H1 (cell line): ENCODE measurements at regions not wholly inside any gene's neighbourhood (a gene's known extent, or its start where the extent isn't known, plus 50 kb on each side); places are given as distances from the start of the nearest gene placed in this dataset.

Source experiments
- CTCF ChIA-PET: fragments of 300-600 bp; sonication (Branson Sonifier 250); formaldehyde crosslinking; loops from one replicate; lab custom pipeline; 2021; ENCODE audit not compliant: partially characterized antibody; lab: Charles Lee
- POLR2A ChIA-PET: fragments of 300-600 bp; sonication (Branson Sonifier 250); formaldehyde crosslinking; loops from one replicate; lab custom pipeline; 2021; ENCODE audit warnings: inconsistent platforms; ENCODE audit not compliant: partially characterized antibody; lab: Charles Lee
- DNase-seq, 2 experiments: peaks; one replicate each; pipeline versions ENCODE4 v3.0.0 to v3.0.0-alpha.2; 2010 to 2022; ENCODE audit warnings: low spot score in 2 of 2, low read depth in 1 of 2, mixed read lengths in 1 of 2
- FAIRE-seq: peaks from 2 replicates; lab custom pipeline; 2011; peaks lifted over from hg19 to GRCh38; lab: Jason Lieb, UNC
- H2AFZ ChIP-seq: 2 replicates; pipeline ENCODE4 v1.8.1; 2012; ENCODE audit warnings: low read length, inconsistent platforms
- H2AK5ac ChIP-seq: 2 replicates; pipeline ENCODE4 v1.6.1; 2013; ENCODE audit warnings: low read depth, low read length
- H2BK120ac ChIP-seq: replicated peaks from 2 replicates; pipeline ENCODE3; 2013; ENCODE audit warnings: low read depth, low read length, inconsistent platforms
- H2BK12ac ChIP-seq: 2 replicates; pipeline ENCODE4 v1.6.1; 2013; ENCODE audit warnings: low read depth, low read length
- H2BK15ac ChIP-seq: 2 replicates; pipeline ENCODE4 v1.6.1; 2013; ENCODE audit warnings: low read length
- H2BK20ac ChIP-seq: 2 replicates; pipeline ENCODE4 v1.6.1; 2013; ENCODE audit warnings: low read length
- H2BK5ac ChIP-seq: 2 replicates; pipeline ENCODE4 v1.6.1; 2013; ENCODE audit warnings: low read depth, low read length
- H3K14ac ChIP-seq: 2 replicates; pipeline ENCODE4 v1.6.1; 2013; ENCODE audit warnings: inconsistent platforms; ENCODE audit not compliant: insufficient read length
- H3K18ac ChIP-seq: 2 replicates; pipeline ENCODE4 v1.6.1; 2013; ENCODE audit warnings: low read length; ENCODE audit errors: extremely low read depth
- H3K23ac ChIP-seq: 2 replicates; pipeline ENCODE4 v1.6.1; 2013; ENCODE audit warnings: inconsistent platforms; ENCODE audit not compliant: insufficient read length
- H3K23me2 ChIP-seq: 2 replicates; pipeline ENCODE4 v1.6.1; 2013; ENCODE audit warnings: low read depth, low read length
- H3K27ac ChIP-seq: 2 replicates; pipeline ENCODE4 v1.6.1; 2011; ENCODE audit warnings: low read depth, low read length, inconsistent platforms
- H3K27me3 ChIP-seq, 4 experiments: replicated peaks in 1 of 4; 1 replicate in 1 of 4; 2 replicates in 3 of 4; pipeline versions ENCODE4 v1.6.1 to v1.8.1; 2011 to 2013; ENCODE audit warnings: low read length in 3 of 4, mild to moderate bottlenecking in 3 of 4, inconsistent platforms in 2 of 4, mixed read lengths in 2 of 4, moderate library complexity in 1 of 4; ENCODE audit not compliant: control insufficient read depth in 3 of 4, insufficient read depth in 3 of 4; ENCODE audit errors: extremely low read depth in 1 of 4
- H3K36me3 ChIP-seq, 4 experiments: 2 replicates each; pipeline versions ENCODE4 v1.6.1 to v1.8.1; 2011 to 2013; ENCODE audit warnings: mild to moderate bottlenecking in 4 of 4, low read length in 3 of 4, moderate library complexity in 2 of 4, control low read depth in 1 of 4, inconsistent platforms in 1 of 4; ENCODE audit not compliant: insufficient read depth in 4 of 4, control insufficient read depth in 2 of 4
- H3K4ac ChIP-seq: replicated peaks from 2 replicates; pipeline ENCODE3; 2013; ENCODE audit warnings: low read length, low read depth, mixed read lengths, inconsistent platforms; ENCODE audit not compliant: insufficient read length
- H3K4me1 ChIP-seq, 4 experiments: replicated peaks in 1 of 4; 1 replicate in 1 of 4; 2 replicates in 3 of 4; pipeline versions ENCODE4 v1.6.1 to v1.8.1; 2011 to 2013; ENCODE audit warnings: low read length in 3 of 4, inconsistent platforms in 2 of 4, mixed read lengths in 1 of 4; ENCODE audit not compliant: insufficient read depth in 4 of 4, control insufficient read depth in 3 of 4
- H3K4me2 ChIP-seq, 2 experiments: 2 replicates each; pipeline versions ENCODE4 v1.6.1 to v1.8.1; 2011 to 2013; ENCODE audit warnings: low read depth in 2 of 2, low read length in 2 of 2, control low read depth in 1 of 2, inconsistent platforms in 1 of 2, mild to moderate bottlenecking in 1 of 2; ENCODE audit not compliant: insufficient read depth in 1 of 2
- H3K4me3 ChIP-seq, 4 experiments: fragments of 200-600, 300-600 bp in 1 of 4; sonication (generic), shearing (Covaris generic), sonication (Bioruptor Twin) in 1 of 4; 2 replicates each; pipeline versions ENCODE4 v1.5.1 to v1.8.1; 2011 to 2016; ENCODE audit warnings: low read length in 4 of 4, low read depth in 3 of 4, control low read depth in 2 of 4, inconsistent platforms in 2 of 4, mild to moderate bottlenecking in 2 of 4, mixed read lengths in 1 of 4, moderate library complexity in 1 of 4; ENCODE audit not compliant: insufficient read depth in 2 of 4; ENCODE audit errors: extremely low read depth in 1 of 4
- H3K56ac ChIP-seq: replicated peaks from 2 replicates; pipeline ENCODE3; 2013; ENCODE audit warnings: low read depth, mild to moderate bottlenecking, mixed read lengths, low read length, inconsistent platforms; ENCODE audit not compliant: insufficient read length
- H3K79me1 ChIP-seq: 2 replicates; pipeline ENCODE4 v1.6.1; 2013; ENCODE audit warnings: low read depth, low read length, control low read depth
- H3K79me2 ChIP-seq, 2 experiments: 2 replicates each; pipeline versions ENCODE4 v1.6.1 to v1.8.1; 2012 to 2013; ENCODE audit warnings: low read length in 2 of 2, mild to moderate bottlenecking in 2 of 2, inconsistent platforms in 1 of 2; ENCODE audit not compliant: insufficient read depth in 2 of 2, control insufficient read depth in 1 of 2
- H3K9ac ChIP-seq, 4 experiments: replicated peaks in 1 of 4; 1 replicate in 1 of 4; 2 replicates in 3 of 4; pipeline versions ENCODE4 v1.6.1 to v1.8.1; 2011 to 2013; ENCODE audit warnings: low read depth in 3 of 4, low read length in 3 of 4, control low read depth in 2 of 4, mild to moderate bottlenecking in 2 of 4, moderate library complexity in 2 of 4, inconsistent platforms in 1 of 4; ENCODE audit errors: extremely low read depth in 1 of 4
- H3K9me3 ChIP-seq, 2 experiments: 2 replicates each; pipeline versions ENCODE4 v1.6.1 to v1.8.1; 2012 to 2013; ENCODE audit warnings: mild to moderate bottlenecking in 2 of 2, moderate library complexity in 2 of 2, control low read depth in 1 of 2, inconsistent platforms in 1 of 2, low read depth in 1 of 2, low read length in 1 of 2, mixed read lengths in 1 of 2; ENCODE audit not compliant: insufficient read depth in 2 of 2
- H4K20me1 ChIP-seq, 2 experiments: replicated peaks in 1 of 2; 2 replicates each; pipeline versions ENCODE3 to v1.8.1; 2011 to 2013; ENCODE audit warnings: inconsistent platforms in 2 of 2, low read length in 2 of 2, mild to moderate bottlenecking in 1 of 2; ENCODE audit not compliant: insufficient read depth in 2 of 2, control insufficient read depth in 1 of 2
- H4K5ac ChIP-seq: 2 replicates; pipeline ENCODE4 v1.6.1; 2013; ENCODE audit warnings: low read length, low read depth, mixed read lengths, inconsistent platforms; ENCODE audit not compliant: insufficient read length
- H4K8ac ChIP-seq: 2 replicates; pipeline ENCODE4 v1.8.0; 2013; ENCODE audit warnings: mild to moderate bottlenecking, moderate library complexity, low read length, inconsistent platforms; ENCODE audit not compliant: insufficient read depth; ENCODE audit errors: extremely low read depth
- H4K91ac ChIP-seq: replicated peaks from 2 replicates; pipeline ENCODE3; 2013; ENCODE audit warnings: low read length, mixed read lengths, inconsistent platforms; ENCODE audit not compliant: insufficient read length
- CBX8 ChIP-seq: fragments of 300-800, 300-1000 bp; sonication (generic); IDR thresholded peaks from 2 replicates; pipeline ENCODE4 v1.7.1; 2016; ENCODE audit warnings: low read depth, low read length, borderline replicate concordance
- HDAC6 ChIP-seq: IDR thresholded peaks from one replicate; pipeline ENCODE4 v1.7.1; 2012; ENCODE audit warnings: low read depth, mild to moderate bottlenecking, inconsistent platforms, low read length, moderate library complexity
- KDM4A ChIP-seq: IDR thresholded peaks from one replicate; pipeline ENCODE4 v1.7.1; 2012; ENCODE audit warnings: low read depth, mild to moderate bottlenecking, moderate library complexity, low read length, inconsistent platforms; ENCODE audit not compliant: severe bottlenecking
- RBBP5 ChIP-seq: IDR thresholded peaks from 2 replicates; pipeline ENCODE4 v1.7.1; 2012; ENCODE audit warnings: low read depth, mild to moderate bottlenecking, inconsistent platforms, low read length, moderate library complexity, borderline replicate concordance
- SAP30 ChIP-seq: fragments of 300-600 bp; sonication (generic); IDR thresholded peaks from 2 replicates; pipeline ENCODE4 v1.7.1; 2012; ENCODE audit warnings: low read length, moderate library complexity, mild to moderate bottlenecking, inconsistent platforms; ENCODE audit not compliant: insufficient read depth, insufficient replicate concordance
- TAF7 ChIP-seq: optimal IDR thresholded peaks from 2 replicates; pipeline ENCODE3; 2011; ENCODE audit warnings: low read depth, mild to moderate bottlenecking, inconsistent platforms, low read length, moderate library complexity, borderline replicate concordance
- TCF12 ChIP-seq: IDR thresholded peaks from 2 replicates; pipeline ENCODE4 v1.6.1; 2011; ENCODE audit warnings: low read depth, mild to moderate bottlenecking, low read length
- ZNF274 ChIP-seq: IDR thresholded peaks from 2 replicates; pipeline ENCODE4 v1.7.0; 2012; ENCODE audit warnings: low read length, borderline replicate concordance; ENCODE audit errors: extremely low read depth
- WGBS, 2 experiments: shearing (Covaris generic) in 1 of 2; methylation state at CpG; one replicate each; pipeline versions ENCODE4 v1.1.6 to v1.1.7; 2013 to 2015; ENCODE audit warnings: low lambda C conversion rate in 2 of 2, mixed read lengths in 2 of 2, inconsistent platforms in 1 of 2, low coverage in 1 of 2, missing lambda C conversion rate in 1 of 2; ENCODE audit not compliant: insufficient replicate concordance in 2 of 2, insufficient coverage in 1 of 2, insufficient read length in 1 of 2; ENCODE audit errors: extremely low coverage in 1 of 2, missing lambda C conversion rate in 1 of 2; 5-methylcytosine and 5-hydroxymethylcytosine counted together
- TF ChIP-seq, protein P1 (sequence below): IDR thresholded peaks from 2 replicates; pipeline ENCODE4 v1.6.1; 2012; ENCODE audit warnings: inconsistent platforms

DNA sequence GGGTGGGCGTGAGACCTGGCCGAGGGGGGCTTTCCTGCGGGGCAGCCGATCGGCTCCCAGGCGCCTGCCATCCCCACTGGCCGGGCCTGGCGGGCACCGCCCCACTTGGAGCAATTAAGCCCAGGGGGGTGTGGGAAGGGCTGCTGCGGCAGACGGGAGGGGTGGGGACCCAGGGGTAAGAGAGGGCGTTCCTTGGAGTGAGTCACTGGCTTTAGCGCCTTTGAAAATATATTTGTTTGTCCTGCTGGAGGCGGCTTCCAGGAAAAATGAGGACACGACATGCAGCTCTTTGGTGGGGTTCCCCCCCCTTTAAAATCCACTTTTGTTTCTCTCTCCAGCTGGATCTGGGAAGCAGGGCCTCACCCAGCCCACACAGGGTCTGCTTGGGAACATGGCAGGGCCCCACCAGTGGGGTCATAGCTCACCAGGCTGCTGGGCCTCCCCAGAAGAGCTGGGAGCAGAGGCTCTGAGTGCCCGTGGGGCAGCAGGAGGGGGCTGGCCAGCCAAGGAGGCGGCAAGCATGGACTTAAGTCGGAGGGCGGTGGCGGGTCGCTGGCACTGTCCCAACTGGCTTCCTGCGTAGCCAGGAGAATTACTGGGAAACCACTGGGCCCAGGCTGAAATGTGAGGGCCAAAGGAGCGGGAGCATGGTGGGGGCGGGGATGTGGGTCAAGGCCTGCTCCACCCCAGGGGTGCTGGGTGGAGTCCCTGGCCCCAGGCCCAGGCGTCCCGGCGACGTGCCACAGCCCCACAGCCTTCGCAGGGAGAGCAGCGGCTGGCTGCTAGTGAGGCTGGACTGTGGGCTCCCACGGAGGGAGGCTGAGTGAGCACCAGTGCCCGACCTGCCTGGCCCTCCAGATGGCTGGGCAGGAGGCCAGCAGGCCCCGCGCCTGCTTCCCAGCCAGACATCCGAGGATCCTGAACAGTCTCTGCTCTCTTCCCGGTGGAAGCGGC lies 128.0 kb downstream of the RFLNA start:
- Histone ChIP-seq H3K9ac (no peak overlapping the region), H2BK20ac (no peak overlapping the region), H3K23ac (no peak overlapping the region), H2BK12ac (no peak overlapping the region), H3K18ac (no peak overlapping the region; the same call in 1 of the 2 replicates), H3K9me3 (no peaks in the 10 kb centered on the region), H3K79me2 (peaks cover 0 to 3% of the 10 kb centered on the region in 2 experiments; a peak in 1 of 4 replicates), H3K27me3 (no peaks in the 10 kb centered on the region), H3K36me3 (peaks cover 11 to 46% (median 25%) of the 10 kb centered on the region in 4 experiments), H2BK5ac (peak overlapping the region; percentile 52; the same call in 1 of the 2 replicates), H3K79me1 (peaks cover 2% of the 10 kb centered on the region; the same call in 1 of the 2 replicates), H4K20me1 (peaks cover 2% of the 10 kb centered on the region in 2 experiments), H4K5ac (no peak overlapping the region), H3K4ac (peak overlapping the region; percentile 78), H2AFZ (no peak overlapping the region), H3K27ac (peak overlapping the region; percentile 52; the same call in 1 of the 2 replicates), H2BK120ac (no peak overlapping the region), H2BK15ac (no peak overlapping the region), H3K23me2 (no peaks in the 10 kb centered on the region), H3K4me3 (no peak overlapping the region), H2AK5ac (no peak overlapping the region), H4K8ac (peak overlapping the region; percentile 74; the same call in 1 of the 2 replicates), H3K14ac (no peak overlapping the region), H3K56ac (no peak overlapping the region), H3K4me2 (no peak overlapping the region), H3K4me1 (peaks cover 0 to 5% (median 3%) of the 10 kb centered on the region in 4 experiments; a peak in 3 of 7 replicates), H4K91ac (no peak overlapping the region)
- DNase-seq = no peak
- TF ChIP-seq, protein P1, sequence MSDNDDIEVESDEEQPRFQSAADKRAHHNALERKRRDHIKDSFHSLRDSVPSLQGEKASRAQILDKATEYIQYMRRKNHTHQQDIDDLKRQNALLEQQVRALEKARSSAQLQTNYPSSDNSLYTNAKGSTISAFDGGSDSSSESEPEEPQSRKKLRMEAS = no peak
- no peak for TF ChIP-seq KDM4A
- no peak for TF ChIP-seq CBX8
- TF ChIP-seq TAF7 = no peak
- no peak for TF ChIP-seq RBBP5
- TF ChIP-seq ZNF274 = no peak
- no peak for TF ChIP-seq SAP30
- TF ChIP-seq HDAC6 = no peak
- no peak for TF ChIP-seq TCF12
- WGBS, 2 experiments = 90% methylated on average over 27 of the region's 37 CpGs; no CpG with 5 or more reads in 1 of the 2 experiments
- ChIA-PET POLR2A (interaction anchor here (0.7 kb wide), 1 partner anchor 14 kb away, joined by 3 read pairs; no protein-coding TSS in a partner anchor), CTCF (interaction anchor here (0.9 to 1.0 kb wide), 2 partner anchors 87 to 349 kb away, joined by 3 read pairs; no protein-coding TSS in a partner anchor)
- FAIRE-seq = no peak
